ENCODE measurements at regions not wholly inside any gene's neighbourhood (a gene's known extent, or its start where the extent isn't known, plus 50 kb on each side); places are given as distances from the start of the nearest gene placed in this dataset.
"Not testable (repeated sequence)": the region's sequence is repeated elsewhere in the genome, so short reads cannot be mapped to it uniquely, and the experiment has no call there.

GRCh38 chr13:89383891-89384290 is 1712.7 kb downstream of the SLITRK5 start:
- DNase-seq = no peak

- no peak for DNase-seq
Measured at GRCh38 chr13:89393758-89394304, 1722.7 kb downstream of the SLITRK5 start.

DNA sequence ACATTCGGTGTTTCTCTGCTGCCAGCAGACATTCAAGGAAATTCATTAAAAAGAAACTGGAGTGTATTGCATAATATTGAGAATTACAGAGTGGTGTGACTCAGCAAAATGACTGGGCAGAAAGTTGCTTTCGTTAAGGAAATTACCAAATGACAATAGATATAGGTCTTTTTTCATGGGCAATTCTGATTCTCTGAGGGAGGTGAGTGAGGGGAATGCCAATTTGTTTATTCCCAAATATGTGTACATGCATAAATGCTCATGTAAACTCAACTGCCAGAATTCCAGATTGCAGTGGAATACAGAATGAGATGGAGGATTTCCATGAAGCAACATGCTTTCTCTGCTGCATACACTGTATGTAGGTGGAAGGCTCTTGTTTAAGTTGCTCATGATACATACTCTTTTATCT is 1730.1 kb downstream of the SLITRK5 start:
- peak; percentile 84 for DNase-seq

DNA sequence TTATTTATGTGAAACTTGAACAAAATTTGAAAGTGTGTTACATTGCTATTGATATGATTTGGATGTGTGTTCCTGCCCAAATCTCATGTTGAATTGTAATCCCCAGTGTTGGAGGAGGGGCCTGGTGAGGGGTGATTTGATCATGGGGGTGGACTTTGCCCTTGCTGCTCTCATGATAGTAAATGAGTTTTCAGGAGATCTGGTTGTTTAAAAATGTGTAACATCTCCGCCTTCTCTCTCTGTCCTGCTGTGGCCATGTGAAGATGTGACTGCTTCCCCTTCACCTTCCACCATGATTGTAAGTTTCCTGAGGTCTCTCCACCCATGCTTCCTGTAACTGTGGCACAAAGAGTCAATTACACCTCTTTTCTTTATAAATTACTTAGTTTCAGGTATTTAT is 1731.0 kb downstream of the SLITRK5 start:
- no peak for DNase-seq

DNA sequence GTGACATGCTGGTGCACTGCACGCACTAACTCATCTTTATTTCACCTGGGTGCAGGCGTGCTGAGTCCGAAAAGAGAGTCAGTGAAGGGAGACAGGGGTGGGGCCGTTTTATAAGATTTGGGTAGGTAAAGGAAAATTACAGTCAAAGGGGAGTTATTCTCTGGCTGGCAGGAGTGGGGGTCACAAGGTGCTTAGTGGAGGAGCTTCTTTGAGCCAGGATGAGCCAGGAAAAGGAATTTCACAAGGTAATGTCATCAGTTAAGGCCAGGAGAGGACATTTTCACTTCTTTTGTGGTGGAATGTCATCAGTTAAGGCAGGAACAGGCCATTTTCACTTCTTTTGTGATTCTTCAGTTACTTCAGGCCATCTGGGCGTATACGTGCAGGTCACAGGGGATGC is 1734.9 kb downstream of the SLITRK5 start:
- not testable (repeated sequence) for DNase-seq

DNA sequence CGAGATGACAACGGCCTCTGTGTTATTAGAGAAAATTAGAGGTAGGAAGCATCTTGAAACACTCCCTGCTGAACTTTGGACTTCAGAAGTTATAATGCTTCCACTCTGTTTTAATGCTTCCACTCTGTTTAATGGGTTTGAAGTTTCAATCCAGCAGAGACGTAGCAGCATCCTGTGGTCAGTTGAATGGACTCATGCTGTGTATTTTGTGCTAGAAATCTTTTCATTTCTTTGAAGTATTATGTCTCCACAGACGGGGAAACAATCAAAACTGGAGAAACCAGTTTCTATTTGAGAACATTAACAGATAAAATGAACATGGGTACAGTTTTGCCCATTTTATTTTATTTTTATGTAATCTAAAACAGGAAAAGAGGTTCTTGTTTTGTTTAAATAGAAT is 1736.2 kb downstream of the SLITRK5 start:
- no peak for DNase-seq

DNA sequence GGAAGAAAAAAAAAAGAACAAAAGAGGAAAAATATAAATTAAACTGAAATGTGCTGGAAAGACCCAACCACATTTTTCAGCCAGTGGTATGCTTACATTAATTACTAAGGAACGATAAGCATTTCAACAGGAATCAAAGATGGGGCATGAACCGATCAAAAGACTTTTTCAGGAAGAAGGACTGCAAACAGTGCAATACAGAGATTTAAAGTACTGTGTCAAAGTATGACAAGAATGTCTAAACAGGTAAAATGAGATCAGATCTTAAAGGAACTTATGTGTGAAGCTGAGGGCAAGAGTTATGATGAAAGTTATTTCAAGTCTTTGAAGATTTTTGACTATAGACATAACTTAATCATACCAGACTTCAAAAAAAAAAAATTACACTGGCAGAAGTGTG is 1761.8 kb downstream of the SLITRK5 start:
- no peak for DNase-seq

GRCh38 chr13:89434624-89435023 is 1763.5 kb downstream of the SLITRK5 start:
- not testable (repeated sequence) for DNase-seq

DNA sequence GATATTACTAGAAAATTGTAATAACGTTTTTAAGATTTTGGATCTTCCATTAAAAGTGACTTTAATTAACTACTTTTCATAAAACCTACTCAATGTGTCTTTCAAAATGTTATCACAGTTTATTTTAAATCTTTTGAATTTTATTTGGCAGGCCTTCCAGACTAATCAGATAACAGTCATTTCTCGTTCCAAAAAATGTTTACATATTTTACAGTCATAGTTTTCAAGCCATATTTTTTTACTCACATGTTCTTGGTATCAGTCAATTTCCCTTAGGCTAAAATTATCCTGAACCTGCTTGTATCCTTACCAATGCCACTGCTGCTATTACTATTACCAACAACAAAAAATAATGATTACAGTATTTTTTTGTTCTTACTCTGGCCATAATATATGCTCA is 1783.5 kb downstream of the SLITRK5 start:
- no peak for DNase-seq

- no peak for DNase-seq
Measured at GRCh38 chr13:89455225-89455624, 1784.1 kb downstream of the SLITRK5 start.

- DNase-seq = no peak
Measured at GRCh38 chr13:89455741-89456140, 1784.6 kb downstream of the SLITRK5 start.

DNA sequence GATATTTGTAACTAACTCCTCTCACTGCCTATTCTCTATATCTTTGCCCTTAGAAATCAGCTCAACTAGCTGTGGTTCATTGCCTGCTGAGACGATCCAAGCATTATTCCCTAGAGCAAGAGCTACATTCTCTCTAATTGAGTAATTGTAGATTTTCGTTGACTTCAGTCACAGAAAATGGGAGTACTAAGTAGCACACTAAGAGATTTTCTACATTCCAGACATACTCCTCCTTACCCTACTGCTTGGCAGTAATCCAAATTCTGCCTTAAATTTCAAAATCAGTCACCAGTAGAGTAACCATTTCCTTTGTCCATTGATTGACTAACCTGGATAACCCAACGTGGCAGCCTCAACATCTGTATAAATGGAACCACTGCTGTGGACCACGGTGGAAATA is 1786.8 kb downstream of the SLITRK5 start:
- DNase-seq = no peak

DNA sequence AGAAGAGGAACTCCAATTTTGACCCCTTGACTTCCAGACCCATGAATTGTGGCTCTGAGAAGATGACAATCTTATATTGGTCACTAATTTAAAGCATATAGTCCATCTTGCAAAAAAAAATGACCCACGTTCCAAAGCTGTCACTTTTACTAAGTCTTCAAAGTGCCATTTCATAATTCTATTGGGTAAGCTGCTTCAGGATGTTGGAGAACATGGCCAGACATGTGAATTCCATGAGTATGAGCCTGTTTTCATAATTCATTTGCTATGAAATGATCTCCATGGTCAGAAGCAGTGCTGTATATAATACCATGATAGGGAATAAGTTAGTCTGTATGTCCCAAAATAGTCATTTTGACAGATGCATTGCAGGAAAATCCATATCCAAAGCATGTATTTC is 1787.3 kb downstream of the SLITRK5 start:
- no peak for DNase-seq

- not testable (repeated sequence) for DNase-seq
Measured at GRCh38 chr13:89460895-89461294, 1789.7 kb downstream of the SLITRK5 start.

GRCh38 chr13:89465366-89465765 is 1794.2 kb downstream of the SLITRK5 start:
- no peak for DNase-seq

DNA sequence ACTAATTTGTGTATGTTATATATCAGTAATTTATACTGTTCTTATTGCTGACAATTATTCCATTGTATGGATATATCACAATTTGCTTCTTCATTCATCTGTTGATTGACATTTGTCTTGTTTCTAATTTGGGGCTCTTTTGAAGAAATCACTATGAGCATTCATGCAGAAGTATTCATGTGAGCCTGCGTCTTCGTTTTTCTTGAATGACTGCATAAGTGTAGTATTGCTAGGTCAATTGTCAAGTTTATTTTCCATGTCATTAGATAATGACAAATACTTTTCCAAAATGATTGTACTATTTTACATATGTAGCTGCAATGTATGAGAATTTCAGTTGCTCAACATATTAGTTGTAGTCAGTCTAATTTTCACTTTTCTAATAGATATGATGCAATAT is 1796.9 kb downstream of the SLITRK5 start:
- no peak for DNase-seq

DNA sequence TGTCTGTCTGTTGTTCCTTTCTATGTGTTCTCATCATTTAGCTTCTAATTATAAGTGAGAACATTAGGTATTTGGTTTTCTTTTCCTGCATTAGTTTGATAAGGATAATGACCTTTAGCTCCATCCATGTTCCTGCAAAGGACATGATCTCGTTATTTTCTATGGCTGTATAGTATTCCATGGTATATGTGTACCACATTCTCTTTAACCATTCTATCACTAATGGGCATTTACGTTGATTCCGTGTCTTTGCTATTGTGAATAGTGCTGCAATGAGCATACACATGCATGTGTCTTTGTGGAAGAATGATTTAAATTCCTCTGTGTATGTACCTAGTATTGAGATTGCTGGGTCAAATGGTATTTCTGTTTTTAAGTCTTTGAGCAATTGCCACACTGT is 1799.7 kb downstream of the SLITRK5 start:
- DNase-seq = no peak

DNA sequence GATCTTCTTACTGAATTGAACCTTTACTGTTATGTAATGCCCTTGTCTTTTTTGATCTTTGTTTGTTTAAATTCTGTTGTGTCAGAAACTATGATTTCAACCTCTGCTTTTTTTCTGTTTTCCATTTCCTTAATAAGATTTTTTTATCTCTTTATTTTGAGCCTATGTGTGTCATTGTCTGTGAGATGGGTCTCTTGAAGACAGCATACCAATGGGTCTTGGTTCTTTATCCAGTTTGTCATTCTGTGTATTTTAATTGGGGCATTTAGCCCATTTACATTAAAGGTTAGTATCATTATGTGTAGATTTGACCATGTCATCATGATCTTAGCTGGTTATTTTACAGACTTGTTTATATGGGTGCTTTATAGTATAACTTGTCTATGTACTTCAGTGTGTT is 1803.3 kb downstream of the SLITRK5 start:
- no peak for DNase-seq

DNA sequence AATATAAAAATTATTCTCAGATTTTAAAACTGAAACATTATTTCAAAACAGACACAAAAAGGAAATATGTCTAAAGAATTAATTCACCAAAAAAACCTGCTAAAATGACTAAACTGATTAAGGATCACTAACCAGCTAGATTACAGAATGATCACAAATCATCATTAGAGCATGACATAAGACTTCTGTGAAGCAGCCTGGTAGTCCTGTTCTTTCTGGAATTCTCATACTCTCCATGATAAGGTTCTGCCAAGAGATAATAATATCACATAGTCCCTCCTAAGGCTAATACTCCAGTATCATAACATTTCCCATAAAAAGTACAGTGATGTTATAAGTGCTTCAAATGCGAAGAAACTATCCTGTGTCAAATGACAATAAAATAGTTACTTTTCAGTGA is 1814.9 kb downstream of the SLITRK5 start:
- DNase-seq = no peak

DNA sequence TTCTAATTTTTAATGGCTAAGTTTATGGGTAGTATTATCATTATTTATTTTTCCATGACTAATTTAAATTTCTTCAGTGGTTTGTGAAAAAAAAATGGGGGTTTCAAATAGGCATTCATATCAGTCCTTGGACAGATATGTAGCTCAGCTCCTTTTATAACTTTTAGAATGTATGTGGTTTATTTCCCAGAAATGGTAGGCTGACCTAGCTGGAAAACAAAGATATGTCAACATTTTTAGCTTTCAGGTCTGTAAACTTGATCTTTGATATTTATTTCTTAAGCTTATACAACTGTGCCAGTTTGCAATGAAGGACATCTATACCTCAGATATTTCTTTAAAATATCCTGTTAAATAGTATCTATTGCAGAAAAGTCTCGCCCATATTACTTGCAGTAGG is 1815.5 kb downstream of the SLITRK5 start:
- DNase-seq = no peak

- no peak for DNase-seq
Measured at GRCh38 chr13:89490661-89491060, 1819.5 kb downstream of the SLITRK5 start.

GRCh38 chr13:89496478-89496877 is 1825.3 kb downstream of the SLITRK5 start:
- DNase-seq = no peak

DNA sequence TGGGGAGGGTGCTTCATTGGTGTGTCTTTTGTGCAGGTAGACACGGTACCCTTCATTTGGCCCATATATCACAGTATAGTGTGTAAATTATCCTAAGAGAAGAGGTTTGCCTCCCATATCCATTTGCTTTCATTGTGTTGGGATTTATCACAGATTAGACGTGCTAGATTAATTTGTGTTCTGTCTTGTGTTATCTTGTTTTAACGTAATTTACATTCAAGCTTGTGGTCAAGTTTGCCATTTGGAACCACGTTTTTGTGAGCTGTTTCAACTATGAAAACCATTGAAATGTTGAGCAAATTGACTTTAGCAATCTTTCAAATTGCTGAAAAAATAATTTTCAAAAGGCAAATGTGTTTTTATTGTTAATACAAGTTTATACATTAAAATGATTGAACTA is 1826.5 kb downstream of the SLITRK5 start:
- DNase-seq = no peak

DNA sequence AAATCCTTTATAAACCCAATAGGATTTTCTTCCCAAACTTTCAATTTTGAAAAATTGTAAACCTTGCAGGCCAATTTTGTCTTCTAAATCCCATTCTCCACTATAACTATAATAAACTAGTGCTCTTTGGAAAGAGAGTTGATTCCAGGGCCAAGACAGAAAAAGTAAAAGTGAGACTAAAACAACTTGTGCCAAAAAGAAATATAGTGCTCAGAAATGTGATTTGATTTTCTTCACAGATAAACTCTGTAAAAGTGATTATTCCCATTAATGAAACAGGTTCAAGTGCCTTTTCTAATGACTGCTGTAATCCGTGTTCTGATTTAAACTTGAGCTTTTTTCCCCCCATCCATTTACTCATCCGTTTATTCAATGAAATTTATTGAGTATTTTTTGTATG is 1831.1 kb downstream of the SLITRK5 start:
- no peak for DNase-seq

- DNase-seq = no peak
Measured at GRCh38 chr13:89514534-89515312, 1832.8 kb upstream of the MIR17HG start.

All from MV-4-11 (cell line).